Heart left ventricle (tissue), 13 donors: ENCODE measurements at regions not wholly inside any gene's neighbourhood (a gene's known extent, or its start where the extent isn't known, plus 50 kb on each side); places are given as distances from the start of the nearest gene placed in this dataset.

ENCODE experiments used
- POLR2A ChIP-seq, 2 donors: fragments of 450-650 bp; IDR thresholded peaks; one replicate each; pipeline ENCODE4 v1.6.1; 2017; ENCODE audit warnings: antibody characterized with exemption in 2 of 2, mild to moderate bottlenecking in 2 of 2, moderate library complexity in 2 of 2
- TF ChIP-seq, protein P1 (sequence below), 12 donors: fragments of 200-600 bp; sonication (generic) in 4 of 12; IDR thresholded peaks; one replicate each; pipeline versions ENCODE4 v1.5.0 to v1.8.0; 2018 to 2022; ENCODE audit warnings: antibody characterized with exemption in 12 of 12, mild to moderate bottlenecking in 5 of 12
- donor health status: ischemic (EF 13 %, LVEDD 7.1; RV severe dilation, severe dysfunction).
- donor health status: DM: no; HTN: yes; CAD: no.
- donor health status: DM: no; HTN: no; CAD: no.
- donor health status: ischemic (EF 25% LVEDD 6.9; RV normal size, moderate dysfunction).
- donor health status: ischemic (EF 25% LVEDD 5.7; RV mildly dilated, moderate dysfunction).
- donor health status: ischemic (EF 35%, LVEDD 5.7; RV mildly dilated, moderate dysfunction).
- donor health status: nonischemic (EF 11% LVEDD 7.7; RV severe dilation, severe dysfunction).
- donor health status: DM: yes; HTN: yes; CAD: no.
- donor health status: PGD.
- donor health status: ischemic (EF 29% LVEDD 5.4; RV normal size, mild dysfunction).
- donor health status: nonischemic (EF 23%, LVEDD 6.1; RV moderate dilation, normal function).

GRCh38 chr7:113763226-113763625 lies 155.6 kb downstream of the PPP1R3A start:
- TF ChIP-seq, protein P1, sequence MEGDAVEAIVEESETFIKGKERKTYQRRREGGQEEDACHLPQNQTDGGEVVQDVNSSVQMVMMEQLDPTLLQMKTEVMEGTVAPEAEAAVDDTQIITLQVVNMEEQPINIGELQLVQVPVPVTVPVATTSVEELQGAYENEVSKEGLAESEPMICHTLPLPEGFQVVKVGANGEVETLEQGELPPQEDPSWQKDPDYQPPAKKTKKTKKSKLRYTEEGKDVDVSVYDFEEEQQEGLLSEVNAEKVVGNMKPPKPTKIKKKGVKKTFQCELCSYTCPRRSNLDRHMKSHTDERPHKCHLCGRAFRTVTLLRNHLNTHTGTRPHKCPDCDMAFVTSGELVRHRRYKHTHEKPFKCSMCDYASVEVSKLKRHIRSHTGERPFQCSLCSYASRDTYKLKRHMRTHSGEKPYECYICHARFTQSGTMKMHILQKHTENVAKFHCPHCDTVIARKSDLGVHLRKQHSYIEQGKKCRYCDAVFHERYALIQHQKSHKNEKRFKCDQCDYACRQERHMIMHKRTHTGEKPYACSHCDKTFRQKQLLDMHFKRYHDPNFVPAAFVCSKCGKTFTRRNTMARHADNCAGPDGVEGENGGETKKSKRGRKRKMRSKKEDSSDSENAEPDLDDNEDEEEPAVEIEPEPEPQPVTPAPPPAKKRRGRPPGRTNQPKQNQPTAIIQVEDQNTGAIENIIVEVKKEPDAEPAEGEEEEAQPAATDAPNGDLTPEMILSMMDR (IDR thresholded peaks at IDR 0.05), result no peak
- no peak for TF ChIP-seq POLR2A (IDR thresholded peaks at IDR 0.05)
